ENCODE measurements at regions not wholly inside any gene's neighbourhood (a gene's known extent, or its start where the extent isn't known, plus 50 kb on each side); places are given as distances from the start of the nearest gene placed in this dataset.

DNA sequence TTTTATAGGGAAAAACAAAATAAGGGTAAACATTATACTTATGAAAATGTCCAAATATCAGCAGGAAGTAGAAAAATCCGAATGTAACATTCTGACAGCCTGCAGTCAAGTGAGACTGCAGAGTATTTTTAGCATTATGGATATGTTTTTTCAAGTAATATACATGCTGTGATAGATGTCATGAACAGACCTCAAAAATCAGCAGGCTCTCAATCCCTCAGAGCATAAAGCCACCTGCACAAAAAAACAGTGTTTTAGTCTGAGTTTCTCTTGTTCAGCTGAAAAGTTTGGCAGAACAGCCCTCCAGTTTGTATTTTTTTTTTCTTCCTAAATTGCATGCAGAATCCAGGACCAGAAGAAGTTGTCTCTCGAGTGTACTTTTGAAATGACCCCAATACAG is 219.1 kb upstream of the FMN2 start:
- no peak overlapping the region for H3K18ac ChIP-seq (ENCODE audit: low read length)
- no peak overlapping the region for H2AFZ ChIP-seq (ENCODE audit: low read length)
- H3K4me2 ChIP-seq (ENCODE audit: insufficient read depth, low read length, poor library complexity, severe bottlenecking), result no peak overlapping the region
- no peak overlapping the region for H3K23ac ChIP-seq (ENCODE audit: low read depth, low read length, poor library complexity)
- no peak overlapping the region for H3K4ac ChIP-seq (ENCODE audit: low read length)
- H2BK120ac ChIP-seq (ENCODE audit: low read depth, low read length), result no peak overlapping the region
- H3K9ac ChIP-seq (ENCODE audit: low read depth, low read length, poor library complexity), result no peak overlapping the region
- H3K36me3 ChIP-seq (replicated peaks in 1 of 2; ENCODE audit: control insufficient read depth in 2 of 2, insufficient read depth in 2 of 2, low read length in 2 of 2), result no peaks in the 10 kb centered on the region
- H3K27me3 ChIP-seq (ENCODE audit: control insufficient read depth in 3 of 3, insufficient read depth in 3 of 3, low read depth in 1 of 3, low read length in 3 of 3), result no peaks in the 10 kb centered on the region
- DNase-seq (ENCODE audit: low spot score), result no peak
- no peak overlapping the region for H2BK15ac ChIP-seq (ENCODE audit: low read length)
- H2AK5ac ChIP-seq (ENCODE audit: low read depth, low read length), result no peak overlapping the region
- peaks cover 0 to 4% of the 10 kb centered on the region in 2 donors for H3K4me1 ChIP-seq (ENCODE audit: control insufficient read depth in 2 of 2, insufficient read depth in 1 of 2, low read depth in 1 of 2, low read length in 2 of 2)
- no peak overlapping the region for H2BK12ac ChIP-seq (ENCODE audit: low read length)
- no peak overlapping the region for H4K91ac ChIP-seq (ENCODE audit: low read depth, low read length, poor library complexity)
- H3K79me1 ChIP-seq (ENCODE audit: low read depth, low read length), result no peaks in the 10 kb centered on the region
- H3K9me3 ChIP-seq (replicated peaks in 1 of 2; ENCODE audit: control insufficient read depth in 2 of 2, insufficient read depth in 1 of 2, low read depth in 1 of 2, low read length in 2 of 2), result no peaks in the 10 kb centered on the region
- H2BK5ac ChIP-seq (ENCODE audit: low read length), result no peak overlapping the region
- H3K27ac ChIP-seq (replicated peaks; ENCODE audit: low read length), result no peak overlapping the region
- H3K14ac ChIP-seq (ENCODE audit: low read length), result no peak overlapping the region
- no peak overlapping the region for H4K8ac ChIP-seq (ENCODE audit: low read depth, low read length)
- no CpG with 5 or more reads among the region's 2 CpGs for WGBS, 2 donors (ENCODE audit: extremely low coverage in 2 of 2, insufficient read length in 2 of 2, insufficient replicate concordance in 1 of 2)
- H3K4me3 ChIP-seq (ENCODE audit: low read length in 2 of 2), result no peak overlapping the region

- Histone ChIP-seq H3K79me1 (ENCODE audit: low read depth, low read length) (no peaks in the 10 kb centered on the region), H3K14ac (ENCODE audit: low read length) (no peak overlapping the region), H3K36me3 (replicated peaks in 1 of 2; ENCODE audit: control insufficient read depth in 2 of 2, insufficient read depth in 2 of 2, low read length in 2 of 2) (no peaks in the 10 kb centered on the region), H2BK5ac (ENCODE audit: low read length) (no peak overlapping the region), H4K8ac (ENCODE audit: low read depth, low read length) (no peak overlapping the region), H3K18ac (ENCODE audit: low read length) (no peak overlapping the region), H4K91ac (ENCODE audit: low read depth, low read length, poor library complexity) (no peak overlapping the region), H3K4me2 (ENCODE audit: insufficient read depth, low read length, poor library complexity, severe bottlenecking) (no peak overlapping the region), H2AFZ (ENCODE audit: low read length) (no peak overlapping the region), H2BK120ac (ENCODE audit: low read depth, low read length) (no peak overlapping the region), H3K4ac (ENCODE audit: low read length) (no peak overlapping the region), H3K23ac (ENCODE audit: low read depth, low read length, poor library complexity) (no peak overlapping the region), H3K27ac (replicated peaks; ENCODE audit: low read length) (no peak overlapping the region), H2BK15ac (ENCODE audit: low read length) (no peak overlapping the region), H3K27me3 (ENCODE audit: control insufficient read depth in 3 of 3, insufficient read depth in 3 of 3, low read depth in 1 of 3, low read length in 3 of 3) (no peaks in the 10 kb centered on the region), H3K9me3 (replicated peaks in 1 of 2; ENCODE audit: control insufficient read depth in 2 of 2, insufficient read depth in 1 of 2, low read depth in 1 of 2, low read length in 2 of 2) (no peaks in the 10 kb centered on the region), H3K9ac (ENCODE audit: low read depth, low read length, poor library complexity) (no peak overlapping the region), H3K4me1 (ENCODE audit: control insufficient read depth in 2 of 2, insufficient read depth in 1 of 2, low read depth in 1 of 2, low read length in 2 of 2) (peaks cover 0 to 4% of the 10 kb centered on the region in 2 donors), H2AK5ac (ENCODE audit: low read depth, low read length) (no peak overlapping the region), H2BK12ac (ENCODE audit: low read length) (no peak overlapping the region), H3K4me3 (ENCODE audit: low read length in 2 of 2) (no peak overlapping the region)
- DNase-seq (ENCODE audit: low spot score), result no peak
- no CpG with 5 or more reads among the region's 10 CpGs for WGBS, 2 donors (ENCODE audit: extremely low coverage in 2 of 2, insufficient read length in 2 of 2, insufficient replicate concordance in 1 of 2)
These were observed 216.9 kb upstream of the FMN2 start for GRCh38 chr1:239874831-239875230.

- Histone ChIP-seq H3K4me2 (ENCODE audit: insufficient read depth, low read length, poor library complexity, severe bottlenecking) (no peak overlapping the region), H2BK12ac (ENCODE audit: low read length) (no peak overlapping the region), H2BK15ac (ENCODE audit: low read length) (no peak overlapping the region), H3K4ac (ENCODE audit: low read length) (no peak overlapping the region), H2AK5ac (ENCODE audit: low read depth, low read length) (no peak overlapping the region), H3K9me3 (replicated peaks in 1 of 2; ENCODE audit: control insufficient read depth in 2 of 2, insufficient read depth in 1 of 2, low read depth in 1 of 2, low read length in 2 of 2) (no peaks in the 10 kb centered on the region), H2BK120ac (ENCODE audit: low read depth, low read length) (no peak overlapping the region), H3K9ac (ENCODE audit: low read depth, low read length, poor library complexity) (no peak overlapping the region), H3K79me1 (ENCODE audit: low read depth, low read length) (no peaks in the 10 kb centered on the region), H3K14ac (ENCODE audit: low read length) (no peak overlapping the region), H3K18ac (ENCODE audit: low read length) (peak overlapping the region; percentile 66), H3K27ac (replicated peaks; ENCODE audit: low read length) (no peak overlapping the region), H2BK5ac (ENCODE audit: low read length) (no peak overlapping the region), H3K23ac (ENCODE audit: low read depth, low read length, poor library complexity) (no peak overlapping the region), H4K91ac (ENCODE audit: low read depth, low read length, poor library complexity) (no peak overlapping the region), H3K4me3 (ENCODE audit: low read length in 2 of 2) (no peak overlapping the region), H2AFZ (ENCODE audit: low read length) (peak overlapping the region; percentile 37), H3K27me3 (ENCODE audit: control insufficient read depth in 3 of 3, insufficient read depth in 3 of 3, low read depth in 1 of 3, low read length in 3 of 3) (no peaks in the 10 kb centered on the region), H4K8ac (ENCODE audit: low read depth, low read length) (no peak overlapping the region), H3K36me3 (replicated peaks in 1 of 2; ENCODE audit: control insufficient read depth in 2 of 2, insufficient read depth in 2 of 2, low read length in 2 of 2) (no peaks in the 10 kb centered on the region), H3K4me1 (ENCODE audit: control insufficient read depth in 2 of 2, insufficient read depth in 1 of 2, low read depth in 1 of 2, low read length in 2 of 2) (no peaks in the 10 kb centered on the region)
- WGBS, 2 donors (ENCODE audit: extremely low coverage in 2 of 2, insufficient read length in 2 of 2, insufficient replicate concordance in 1 of 2), result no CpG with 5 or more reads among the region's 10 CpGs
- no peak for DNase-seq (ENCODE audit: low spot score)
These were observed 212.1 kb upstream of the FMN2 start for GRCh38 chr1:239879321-239880170.

DNA sequence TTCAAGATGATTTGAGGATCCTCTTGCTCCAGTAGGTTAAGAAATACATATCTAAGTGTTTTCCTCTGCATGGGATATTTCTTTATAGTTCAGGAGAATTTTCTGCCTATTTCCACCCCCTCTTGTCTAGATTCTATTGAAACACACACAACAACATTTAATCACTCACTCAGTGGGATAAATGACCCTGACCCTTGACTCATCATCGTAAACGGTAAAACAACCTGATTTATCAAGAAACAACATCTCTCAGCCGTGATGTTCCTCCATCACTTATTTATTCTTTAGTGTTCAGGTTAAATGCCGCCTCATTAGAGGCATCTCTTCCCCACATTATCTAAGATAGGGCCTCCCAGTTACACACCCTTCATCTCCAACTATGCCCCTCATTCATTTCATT is 208.7 kb upstream of the FMN2 start:
- no peaks in the 10 kb centered on the region for H3K27me3 ChIP-seq (ENCODE audit: control insufficient read depth in 3 of 3, insufficient read depth in 3 of 3, low read depth in 1 of 3, low read length in 3 of 3)
- no peak for DNase-seq (ENCODE audit: low spot score)
- no peak overlapping the region for H3K4ac ChIP-seq (ENCODE audit: low read length)
- H2BK5ac ChIP-seq (ENCODE audit: low read length), result no peak overlapping the region
- H3K14ac ChIP-seq (ENCODE audit: low read length), result no peak overlapping the region
- no peak overlapping the region for H3K27ac ChIP-seq (replicated peaks; ENCODE audit: low read length)
- H2AK5ac ChIP-seq (ENCODE audit: low read depth, low read length), result no peak overlapping the region
- H3K79me1 ChIP-seq (ENCODE audit: low read depth, low read length), result no peaks in the 10 kb centered on the region
- H2AFZ ChIP-seq (ENCODE audit: low read length), result no peak overlapping the region
- H3K4me3 ChIP-seq (ENCODE audit: low read length in 2 of 2), result no peak overlapping the region
- no peak overlapping the region for H2BK12ac ChIP-seq (ENCODE audit: low read length)
- no peaks in the 10 kb centered on the region for H3K9me3 ChIP-seq (replicated peaks in 1 of 2; ENCODE audit: control insufficient read depth in 2 of 2, insufficient read depth in 1 of 2, low read depth in 1 of 2, low read length in 2 of 2)
- H3K23ac ChIP-seq (ENCODE audit: low read depth, low read length, poor library complexity), result no peak overlapping the region
- H3K4me2 ChIP-seq (ENCODE audit: insufficient read depth, low read length, poor library complexity, severe bottlenecking), result no peak overlapping the region
- no peaks in the 10 kb centered on the region for H3K36me3 ChIP-seq (replicated peaks in 1 of 2; ENCODE audit: control insufficient read depth in 2 of 2, insufficient read depth in 2 of 2, low read length in 2 of 2)
- no peak overlapping the region for H4K91ac ChIP-seq (ENCODE audit: low read depth, low read length, poor library complexity)
- H2BK120ac ChIP-seq (ENCODE audit: low read depth, low read length), result no peak overlapping the region
- no peak overlapping the region for H3K18ac ChIP-seq (ENCODE audit: low read length)
- no peak overlapping the region for H2BK15ac ChIP-seq (ENCODE audit: low read length)
- no CpG with 5 or more reads among the region's 4 CpGs for WGBS, 2 donors (ENCODE audit: extremely low coverage in 2 of 2, insufficient read length in 2 of 2, insufficient replicate concordance in 1 of 2)
- H3K9ac ChIP-seq (ENCODE audit: low read depth, low read length, poor library complexity), result no peak overlapping the region
- H3K4me1 ChIP-seq (ENCODE audit: control insufficient read depth in 2 of 2, insufficient read depth in 1 of 2, low read depth in 1 of 2, low read length in 2 of 2), result no peaks in the 10 kb centered on the region
- H4K8ac ChIP-seq (ENCODE audit: low read depth, low read length), result no peak overlapping the region
